GM12891 (cell line): ENCODE measurements at regions not wholly inside any gene's neighbourhood (a gene's known extent, or its start where the extent isn't known, plus 50 kb on each side); places are given as distances from the start of the nearest gene placed in this dataset.

Source experiments
- POLR2A ChIP-seq: IDR thresholded peaks from 2 replicates; pipeline ENCODE4 v1.6.1; 2011; ENCODE audit warnings: low read depth, low read length, control low read depth
- POLR2AphosphoS5 ChIP-seq: IDR thresholded peaks from 2 replicates; pipeline ENCODE4 v1.6.1; 2011; ENCODE audit warnings: low read depth, low read length, control low read depth
- TAF1 ChIP-seq: IDR thresholded peaks from 2 replicates; pipeline ENCODE4 v1.6.1; 2011; ENCODE audit warnings: low read depth, low read length, control low read depth

DNA sequence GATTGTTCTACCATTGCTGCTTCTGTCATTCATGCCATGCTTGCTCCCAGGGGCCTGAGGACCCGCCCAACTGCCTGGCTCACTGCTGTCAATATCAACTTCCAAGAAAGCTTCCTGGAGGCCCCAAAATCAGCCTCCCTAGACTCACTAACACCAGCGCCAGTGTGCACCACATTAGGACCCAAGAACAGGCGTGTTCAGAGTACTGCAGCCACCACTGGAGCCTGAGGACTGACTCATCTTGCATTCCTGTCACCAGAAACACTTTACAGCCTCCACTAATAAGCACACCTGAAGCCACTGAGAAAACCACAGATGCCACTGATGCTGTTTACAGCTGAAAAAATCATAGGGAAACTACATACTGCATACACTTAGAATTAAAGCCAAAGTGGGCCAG lies 1284.3 kb downstream of the TYW1 start:
- TF ChIP-seq POLR2AphosphoS5 = no peak
- no peak for TF ChIP-seq TAF1
- TF ChIP-seq POLR2A = no peak
